Pancreas (tissue), 10 donors: ENCODE measurements at regions not wholly inside any gene's neighbourhood (a gene's known extent, or its start where the extent isn't known, plus 50 kb on each side); places are given as distances from the start of the nearest gene placed in this dataset.

Source experiments
- ATAC-seq, 4 donors: fragments of 200-7000 bp; cut with Tn5 transposase; one replicate each; pipeline versions ENCODE4 v1.8.0 to v1.9.1; 2020; ENCODE audit warnings: mild to moderate bottlenecking in 4 of 4, moderate library complexity in 4 of 4
- DNase-seq, 6 donors: peaks; one replicate each; pipeline ENCODE4 v3.0.0-alpha.2; 2020
- FAIRE-seq: peaks from 2 replicates; lab custom pipeline; 2012; peaks lifted over from hg19 to GRCh38; lab: Jason Lieb, UNC
- H3K27ac ChIP-seq, 4 donors: fragments of 200-600 bp; sonication (generic); 1 replicate in 3 of 4; 2 replicates in 1 of 4; pipeline versions ENCODE4 v1.5.0 to v1.8.0; 2020
- H3K27me3 ChIP-seq, 4 donors: fragments of 200-600 bp; one replicate each; pipeline ENCODE4 v1.8.0; 2021
- H3K36me3 ChIP-seq, 3 donors: fragments of 200-600 bp; sonication (generic) in 1 of 3; one replicate each; pipeline versions ENCODE4 v1.5.0 to v1.8.0; 2020 to 2021
- H3K4me1 ChIP-seq, 3 donors: fragments of 200-600 bp; one replicate each; pipeline ENCODE4 v1.8.0; 2021
- H3K4me3 ChIP-seq, 4 donors: fragments of 200-600 bp; sonication (generic) in 2 of 4; one replicate each; pipeline versions ENCODE4 v1.5.0 to v1.8.0; 2020 to 2021
- H3K9me3 ChIP-seq, 4 donors: fragments of 200-600 bp; one replicate each; pipeline ENCODE4 v1.8.0; 2021
- WGBS, 2 donors: extraction: QIAGEN DNeasy Blood & Tissue Kit; methylation state at CpG; one replicate each; pipeline ENCODE4 v1.1.7; 2013; 5-methylcytosine and 5-hydroxymethylcytosine counted together
- intact Hi-C, 3 donors: fragments of 100-400 bp; cut with DNase I; formaldehyde crosslinking; loops; one replicate each; pipeline versions ENCODE4 v1.11.1 to v1.14.2; 2022
- TF ChIP-seq, protein P1 (sequence below), 4 donors: fragments of 200-600 bp; sonication (generic) in 3 of 4; IDR thresholded peaks; one replicate each; pipeline versions ENCODE4 v1.5.0 to v1.8.0; 2021; ENCODE audit warnings: antibody characterized with exemption in 4 of 4
- donor health status: healthy with polysubstance abuse.
- donor health status: DM: no; HTN: no; CAD: no; lungs with moderate emphysema.
- donor health status: DM: no; HTN: no; CAD: no.
- donor health status: control.
- donor health status: control.
- donor health status: Bipolar disorder and iron deficiency.
- donor health status: DM: yes; HTN: yes; CAD: no.
- donor health status: DM: no; HTN: no; CAD: no.
- donor health status: DM: no; HTN: no; CAD: no.
- donor health status: DM: yes; HTN: yes; CAD: no.

DNA sequence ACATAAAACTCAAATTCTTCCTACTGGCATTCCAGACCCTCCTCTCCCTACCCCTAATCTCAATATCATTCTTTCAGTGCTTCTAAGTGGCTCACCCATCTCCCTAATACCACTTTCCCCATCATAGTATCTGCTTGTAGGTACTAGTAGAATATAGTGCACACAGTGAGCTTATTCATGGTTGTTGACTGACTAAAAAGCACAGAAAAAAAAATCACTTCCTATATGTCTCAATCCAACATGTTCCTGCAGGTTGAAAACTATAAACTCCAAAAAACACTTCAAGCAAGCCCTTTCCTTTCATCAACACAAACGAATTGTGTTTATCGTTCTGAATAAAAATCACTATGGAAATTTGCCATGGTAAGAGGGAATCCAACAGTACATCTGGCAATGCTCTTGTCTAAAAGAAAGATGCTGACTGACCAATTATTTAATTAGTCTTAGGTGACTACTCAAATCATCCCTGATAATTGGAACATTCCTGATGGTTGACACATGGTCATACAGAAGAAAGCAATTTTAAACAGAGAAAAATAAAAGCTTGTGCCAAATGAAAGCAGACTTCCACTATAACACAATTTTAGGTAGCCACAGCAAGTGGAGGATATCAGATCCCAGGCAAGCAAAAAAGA is 87.1 kb downstream of the NDUFS5 start:
- intact Hi-C loops = no loop called here
- H3K27ac ChIP-seq = no peak overlapping the region
- peaks cover 11 to 53% (median 25%) of the 10 kb centered on the region in 3 donors for H3K4me1 ChIP-seq

DNA sequence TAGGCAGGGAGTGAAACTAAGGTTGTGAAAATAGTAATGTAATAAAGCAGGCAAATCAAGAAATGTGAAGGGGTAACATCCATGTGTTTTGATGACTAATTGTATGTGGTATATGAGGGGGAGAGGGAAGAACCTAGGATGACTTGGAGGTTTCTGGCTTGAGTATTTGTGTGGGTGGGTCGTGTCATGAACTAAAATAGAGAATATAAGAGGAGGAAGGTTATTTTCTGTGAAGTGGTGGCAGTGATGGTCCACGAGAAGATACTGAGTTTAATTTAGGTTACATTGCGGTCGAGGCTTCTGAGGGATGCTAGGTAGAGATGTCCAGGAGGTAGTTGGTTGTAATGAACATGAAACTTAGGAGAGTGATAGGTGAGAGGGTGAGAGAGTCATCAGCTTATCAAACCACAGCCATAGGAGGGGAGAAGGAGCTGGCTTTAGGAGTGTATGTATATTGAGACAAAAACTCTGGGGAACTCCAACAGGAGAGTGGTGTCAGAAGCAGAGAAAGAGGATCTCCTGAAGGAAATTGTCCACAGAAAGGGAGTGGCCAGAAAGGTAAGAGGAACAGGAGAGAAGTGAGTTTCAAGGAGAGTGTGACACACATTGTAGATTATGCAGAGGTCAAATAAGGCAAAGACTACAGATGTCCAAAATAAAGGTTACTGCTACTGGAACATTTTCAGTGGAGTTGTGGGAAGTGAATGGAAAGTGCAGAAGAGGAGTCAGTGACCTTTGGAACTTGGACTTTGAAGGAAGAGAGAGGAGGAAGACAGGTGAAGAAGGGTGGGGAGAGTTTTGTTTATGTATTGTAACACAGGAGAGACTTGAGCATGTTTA is 89.0 kb upstream of the MACF1 start:
- Histone ChIP-seq H3K9me3 (no peaks in the 10 kb centered on the region), H3K27me3 (no peaks in the 10 kb centered on the region), H3K4me3 (no peak overlapping the region), H3K27ac (peak overlapping the region in 2 of 4 donors; percentile 22 to 59), H3K36me3 (no peaks in the 10 kb centered on the region), H3K4me1 (peaks cover 13 to 47% (median 27%) of the 10 kb centered on the region in 3 donors)
- ATAC-seq (peak in 2 of 4 donors; percentile 9 to 14), FAIRE-seq (no peak), DNase-seq (no peak)
- intact Hi-C loops = loop anchor here in 1 of 3 donors (5.0 kb wide), 1 partner anchor 62 kb away; no protein-coding TSS in a partner anchor
- TF ChIP-seq, protein P1, sequence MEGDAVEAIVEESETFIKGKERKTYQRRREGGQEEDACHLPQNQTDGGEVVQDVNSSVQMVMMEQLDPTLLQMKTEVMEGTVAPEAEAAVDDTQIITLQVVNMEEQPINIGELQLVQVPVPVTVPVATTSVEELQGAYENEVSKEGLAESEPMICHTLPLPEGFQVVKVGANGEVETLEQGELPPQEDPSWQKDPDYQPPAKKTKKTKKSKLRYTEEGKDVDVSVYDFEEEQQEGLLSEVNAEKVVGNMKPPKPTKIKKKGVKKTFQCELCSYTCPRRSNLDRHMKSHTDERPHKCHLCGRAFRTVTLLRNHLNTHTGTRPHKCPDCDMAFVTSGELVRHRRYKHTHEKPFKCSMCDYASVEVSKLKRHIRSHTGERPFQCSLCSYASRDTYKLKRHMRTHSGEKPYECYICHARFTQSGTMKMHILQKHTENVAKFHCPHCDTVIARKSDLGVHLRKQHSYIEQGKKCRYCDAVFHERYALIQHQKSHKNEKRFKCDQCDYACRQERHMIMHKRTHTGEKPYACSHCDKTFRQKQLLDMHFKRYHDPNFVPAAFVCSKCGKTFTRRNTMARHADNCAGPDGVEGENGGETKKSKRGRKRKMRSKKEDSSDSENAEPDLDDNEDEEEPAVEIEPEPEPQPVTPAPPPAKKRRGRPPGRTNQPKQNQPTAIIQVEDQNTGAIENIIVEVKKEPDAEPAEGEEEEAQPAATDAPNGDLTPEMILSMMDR (IDR thresholded peaks at IDR 0.05) = no peak
- WGBS, 2 donors = 79 to 89% methylated on average over 4 of the region's 4 CpGs

More for the DNA sequence above, 87.1 kb downstream of the NDUFS5 start:
- no peak overlapping the region for H3K4me3 ChIP-seq
- ATAC-seq (no peak), FAIRE-seq (no peak), DNase-seq (no peak)
- no peaks in the 10 kb centered on the region for H3K9me3 ChIP-seq
- no peaks in the 10 kb centered on the region for H3K27me3 ChIP-seq
- WGBS, 2 donors = 66 to 84% methylated on average over 2 of the region's 2 CpGs
- no peaks in the 10 kb centered on the region for H3K36me3 ChIP-seq
- TF ChIP-seq, protein P1 (IDR thresholded peaks at IDR 0.05) = no peak

DNA sequence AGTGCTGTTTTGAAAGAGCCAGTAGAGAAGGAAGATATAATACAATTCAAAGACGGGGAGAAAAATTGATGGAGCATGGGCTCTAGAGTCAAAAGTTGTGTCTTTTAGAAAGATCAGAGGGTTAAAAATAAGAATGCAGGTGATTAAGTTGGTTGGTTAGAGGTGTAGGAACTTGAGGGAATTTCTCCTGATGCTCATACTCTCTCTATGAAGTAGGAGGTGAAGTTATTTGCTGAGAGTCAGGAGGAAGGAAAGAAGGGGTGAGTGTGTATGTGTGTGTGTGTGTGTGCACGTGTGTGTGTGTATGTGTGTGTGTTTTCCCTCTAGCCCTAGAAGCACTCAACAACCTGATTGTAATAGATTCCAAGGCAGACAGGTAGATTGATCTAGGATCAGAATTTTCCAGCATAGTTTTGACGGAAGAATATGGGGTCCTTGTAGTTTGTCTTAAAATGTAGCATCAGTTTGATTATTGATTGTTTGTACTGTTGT is 88.3 kb upstream of the MACF1 start:
- no peaks in the 10 kb centered on the region for H3K9me3 ChIP-seq
- WGBS, 2 donors = 64 to 67% methylated on average over 3 of the region's 3 CpGs

DNA sequence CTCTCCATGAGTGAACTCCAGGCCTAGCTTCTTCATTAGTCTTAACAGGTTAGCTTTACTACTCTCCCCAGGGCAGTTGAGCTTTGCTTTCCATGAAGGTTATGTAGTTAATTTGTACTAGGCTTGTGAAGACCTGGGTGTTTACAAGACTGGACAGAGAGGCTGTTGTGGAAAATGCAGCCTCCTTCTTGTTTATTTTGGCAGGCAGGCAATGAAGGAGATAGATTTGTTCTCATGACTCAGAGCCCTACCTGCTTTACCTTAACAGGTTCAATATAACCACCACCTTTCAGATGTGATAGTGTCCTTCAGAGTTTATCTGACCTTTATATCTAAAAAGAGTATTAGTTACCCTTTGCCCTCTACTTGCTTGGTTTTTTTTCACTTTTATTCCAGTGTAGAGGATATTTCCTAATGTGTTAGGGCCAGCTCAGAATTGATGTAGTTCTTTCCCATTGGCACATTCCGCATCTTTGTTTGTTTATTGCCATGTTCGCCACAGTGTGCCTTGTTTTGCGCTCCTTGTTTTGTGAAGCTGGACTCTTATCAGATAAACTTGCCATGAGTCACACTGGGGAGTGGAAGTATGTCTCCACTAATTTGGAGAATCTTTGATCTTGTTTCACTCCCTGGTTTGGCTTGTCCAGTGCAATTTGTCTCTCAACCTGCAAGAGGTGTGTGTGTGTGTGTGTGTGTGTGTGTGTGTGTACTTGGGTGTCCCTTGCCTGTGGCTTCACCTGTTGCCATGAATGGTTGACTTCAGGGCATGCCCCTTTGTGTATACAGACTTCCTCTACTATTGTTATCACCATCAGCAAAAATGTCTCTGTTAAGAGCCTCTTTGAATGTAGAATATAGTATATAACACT is 87.4 kb upstream of the MACF1 start:
- 42 to 43% methylated on average over 3 of the region's 3 CpGs for WGBS, 2 donors
- FAIRE-seq = no peak
- Histone ChIP-seq H3K4me1 (peaks cover 13 to 36% (median 27%) of the 10 kb centered on the region in 3 donors), H3K4me3 (no peak overlapping the region), H3K36me3 (no peaks in the 10 kb centered on the region), H3K9me3 (no peaks in the 10 kb centered on the region), H3K27me3 (no peaks in the 10 kb centered on the region), H3K27ac (peak overlapping the region in 3 of 4 donors; percentile 0 to 59 (median 50))
- TF ChIP-seq, protein P1 (IDR thresholded peaks at IDR 0.05) = no peak
- intact Hi-C loops = loop anchor here in 1 of 3 donors (5.0 kb wide), 1 partner anchor 60 kb away; no protein-coding TSS in a partner anchor
- DNase-seq = peak in 1 of 6 donors; percentile 32
- ATAC-seq = peak; percentile 75 to 85 (median 80)

More for the DNA sequence above, 88.3 kb upstream of the MACF1 start:
- intact Hi-C loops = loop anchor here in 1 of 3 donors (5.0 kb wide), 1 partner anchor 61 kb away; no protein-coding TSS in a partner anchor
- ATAC-seq (peak in 2 of 4 donors; percentile 7 to 29), FAIRE-seq (no peak), DNase-seq (no peak)
- Histone ChIP-seq H3K4me1 (peaks cover 13 to 40% (median 27%) of the 10 kb centered on the region in 3 donors), H3K27ac (peak overlapping the region in 3 of 4 donors; percentile 0 to 59 (median 59)), H3K27me3 (no peaks in the 10 kb centered on the region), H3K4me3 (no peak overlapping the region), H3K36me3 (no peaks in the 10 kb centered on the region)
- TF ChIP-seq, protein P1 (IDR thresholded peaks at IDR 0.05) = no peak
